ENCODE measurements at regions not wholly inside any gene's neighbourhood (a gene's known extent, or its start where the extent isn't known, plus 50 kb on each side); places are given as distances from the start of the nearest gene placed in this dataset.

GRCh38 chr2:164138750-164139149, 402.9 kb upstream of the FIGN start:
- no peak for TF ChIP-seq EP300 (IDR thresholded peaks at IDR 0.05)
- TF ChIP-seq, protein P1, sequence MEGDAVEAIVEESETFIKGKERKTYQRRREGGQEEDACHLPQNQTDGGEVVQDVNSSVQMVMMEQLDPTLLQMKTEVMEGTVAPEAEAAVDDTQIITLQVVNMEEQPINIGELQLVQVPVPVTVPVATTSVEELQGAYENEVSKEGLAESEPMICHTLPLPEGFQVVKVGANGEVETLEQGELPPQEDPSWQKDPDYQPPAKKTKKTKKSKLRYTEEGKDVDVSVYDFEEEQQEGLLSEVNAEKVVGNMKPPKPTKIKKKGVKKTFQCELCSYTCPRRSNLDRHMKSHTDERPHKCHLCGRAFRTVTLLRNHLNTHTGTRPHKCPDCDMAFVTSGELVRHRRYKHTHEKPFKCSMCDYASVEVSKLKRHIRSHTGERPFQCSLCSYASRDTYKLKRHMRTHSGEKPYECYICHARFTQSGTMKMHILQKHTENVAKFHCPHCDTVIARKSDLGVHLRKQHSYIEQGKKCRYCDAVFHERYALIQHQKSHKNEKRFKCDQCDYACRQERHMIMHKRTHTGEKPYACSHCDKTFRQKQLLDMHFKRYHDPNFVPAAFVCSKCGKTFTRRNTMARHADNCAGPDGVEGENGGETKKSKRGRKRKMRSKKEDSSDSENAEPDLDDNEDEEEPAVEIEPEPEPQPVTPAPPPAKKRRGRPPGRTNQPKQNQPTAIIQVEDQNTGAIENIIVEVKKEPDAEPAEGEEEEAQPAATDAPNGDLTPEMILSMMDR (IDR thresholded peaks at IDR 0.05), result no peak

Measured in gastroesophageal sphincter (tissue), 3 donors.